ENCODE measurements at regions not wholly inside any gene's neighbourhood (a gene's known extent, or its start where the extent isn't known, plus 50 kb on each side); places are given as distances from the start of the nearest gene placed in this dataset.

GRCh38 chr3:117346901-117347300, 637.3 kb downstream of the TUSC7 start:
- Histone ChIP-seq H3K27me3 (ENCODE audit: control insufficient read depth in 1 of 2, insufficient read depth in 2 of 2, low read length in 2 of 2) (no peaks in the 10 kb centered on the region), H3K36me3 (ENCODE audit: insufficient read depth, low read length) (no peaks in the 10 kb centered on the region), H3K4me1 (ENCODE audit: insufficient read depth, low read length) (no peaks in the 10 kb centered on the region), H3K9me3 (ENCODE audit: control insufficient read depth in 1 of 2, insufficient read depth in 1 of 2, low read length in 2 of 2) (no peaks in the 10 kb centered on the region), H3K4me3 (ENCODE audit: low read length) (no peak overlapping the region), H3K27ac (ENCODE audit: low read depth in 1 of 2, low read length in 2 of 2) (no peak overlapping the region)
- no peak for TF ChIP-seq CTCF (IDR thresholded peaks at IDR 0.05)
- Mint-ChIP-seq H3K36me3 (ENCODE audit: low read depth) (no peaks in the 10 kb centered on the region), H3K27ac (no peak overlapping the region), H3K9me3 (peaks cover 7% of the 10 kb centered on the region), H3K4me1 (ENCODE audit: low read depth) (no peaks in the 10 kb centered on the region), H3K4me3 (no peak overlapping the region), H3K27me3 (no peaks in the 10 kb centered on the region)
- ChIA-PET CTCF (interaction anchor here (0.9 kb wide), 1 partner anchor 8 kb away, joined by 4 read pairs; no protein-coding TSS in a partner anchor), POLR2A (no interaction called here)
- ATAC-seq (ENCODE audit: poor library complexity): no peak
- intact Hi-C loops (cut with DNase I, micrococcal nuclease): no loop called here
- DNase-seq: no peak

- intact Hi-C loops (cut with DNase I, micrococcal nuclease): no loop called here
- no peak for DNase-seq
- H3K4me1 ChIP-seq (ENCODE audit: insufficient read depth, low read length): no peaks in the 10 kb centered on the region
- TF ChIP-seq CTCF (IDR thresholded peaks at IDR 0.05): no peak
- Mint-ChIP-seq H3K4me1 (ENCODE audit: low read depth) (no peaks in the 10 kb centered on the region), H3K27me3 (no peaks in the 10 kb centered on the region), H3K9me3 (peaks cover 7% of the 10 kb centered on the region), H3K27ac (no peak overlapping the region), H3K36me3 (ENCODE audit: low read depth) (no peaks in the 10 kb centered on the region), H3K4me3 (no peak overlapping the region)
- POLR2A ChIA-PET: no interaction called here
- ATAC-seq (ENCODE audit: poor library complexity): no peak
- no peak overlapping the region for H3K4me3 ChIP-seq (ENCODE audit: low read length)
- H3K27me3 ChIP-seq (ENCODE audit: control insufficient read depth in 1 of 2, insufficient read depth in 2 of 2, low read length in 2 of 2): no peaks in the 10 kb centered on the region
- no peaks in the 10 kb centered on the region for H3K36me3 ChIP-seq (ENCODE audit: insufficient read depth, low read length)
- CTCF ChIA-PET: no interaction called here
- no peak overlapping the region for H3K27ac ChIP-seq (ENCODE audit: low read depth in 1 of 2, low read length in 2 of 2)
- no peaks in the 10 kb centered on the region for H3K9me3 ChIP-seq (ENCODE audit: control insufficient read depth in 1 of 2, insufficient read depth in 1 of 2, low read length in 2 of 2)
Observed at GRCh38 chr3:117348884-117349283, 639.3 kb downstream of the TUSC7 start.

- no peak overlapping the region for H3K27ac Mint-ChIP-seq
- Histone ChIP-seq H3K27me3 (ENCODE audit: control insufficient read depth in 1 of 2, insufficient read depth in 2 of 2, low read length in 2 of 2) (no peaks in the 10 kb centered on the region), H3K27ac (ENCODE audit: low read depth in 1 of 2, low read length in 2 of 2) (no peak overlapping the region), H3K9me3 (ENCODE audit: control insufficient read depth in 1 of 2, insufficient read depth in 1 of 2, low read length in 2 of 2) (no peaks in the 10 kb centered on the region), H3K36me3 (ENCODE audit: insufficient read depth, low read length) (no peaks in the 10 kb centered on the region), H3K4me1 (ENCODE audit: insufficient read depth, low read length) (no peaks in the 10 kb centered on the region), H3K4me3 (ENCODE audit: low read length) (no peak overlapping the region)
- TF ChIP-seq CTCF (IDR thresholded peaks at IDR 0.05): no peak
- ChIA-PET CTCF (no interaction called here), POLR2A (no interaction called here)
- DNase-seq (no peak), ATAC-seq (ENCODE audit: poor library complexity) (no peak)
- no peak overlapping the region for H3K4me3 Mint-ChIP-seq
- peaks cover 7% of the 10 kb centered on the region for H3K9me3 Mint-ChIP-seq
- intact Hi-C loops (cut with DNase I, micrococcal nuclease): no loop called here
- H3K4me1 Mint-ChIP-seq (ENCODE audit: low read depth): no peaks in the 10 kb centered on the region
- no peaks in the 10 kb centered on the region for H3K36me3 Mint-ChIP-seq (ENCODE audit: low read depth)
- H3K27me3 Mint-ChIP-seq: no peaks in the 10 kb centered on the region
Observed at GRCh38 chr3:117349566-117349965, 640.0 kb downstream of the TUSC7 start.

All from CD4-positive, alpha-beta T cell (primary cell).